ENCODE measurements at regions not wholly inside any gene's neighbourhood (a gene's known extent, or its start where the extent isn't known, plus 50 kb on each side); places are given as distances from the start of the nearest gene placed in this dataset.
A peak's percentile ranks its signal among the peaks of the same experiment; 100 is the strongest.

DNA sequence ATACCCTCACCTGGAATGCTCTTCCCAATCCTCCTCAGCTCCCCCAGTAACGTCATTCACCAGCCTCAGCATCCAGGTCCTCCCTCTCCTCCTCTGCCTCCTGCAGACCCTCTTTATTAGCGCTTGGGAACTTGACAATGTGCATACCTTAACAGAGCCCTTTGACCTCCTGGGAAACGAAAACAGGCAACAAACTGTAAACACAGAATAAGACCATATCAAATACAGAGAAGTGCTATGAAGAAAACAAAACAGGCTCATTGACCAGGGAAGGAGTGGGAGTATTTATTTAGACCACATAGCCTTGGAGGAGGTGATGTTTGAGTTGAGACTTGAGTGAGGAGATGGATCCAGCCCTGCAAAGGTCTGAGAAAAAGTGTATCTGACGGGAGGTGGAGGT, 107.9 kb upstream of the SLC7A1 start:
- Histone ChIP-seq H3K27ac (ENCODE audit: insufficient read depth, low read depth, low read length) (peak overlapping the region; percentile 37), H3K4me3 (replicated peaks in 1 of 3; ENCODE audit: insufficient read depth in 1 of 3, low read depth in 1 of 3, low read length in 3 of 3) (no peak overlapping the region), H3K9me3 (replicated peaks; ENCODE audit: control insufficient read depth, insufficient read depth, low read length) (no peaks in the 10 kb centered on the region), H3K9me1 (replicated peaks; ENCODE audit: control insufficient read depth, extremely low read depth, insufficient read depth, low read length) (no peaks in the 10 kb centered on the region), H3K79me2 (ENCODE audit: control insufficient read depth, insufficient read depth, low read length) (no peaks in the 10 kb centered on the region), H3K27me3 (ENCODE audit: control insufficient read depth in 2 of 2, insufficient read depth in 2 of 2, low read length in 2 of 2) (no peaks in the 10 kb centered on the region), H3K4me2 (ENCODE audit: insufficient read depth, low read length) (peak overlapping the region; percentile 14), H3K4me1 (ENCODE audit: control insufficient read depth, extremely low read depth, insufficient read depth, low read length) (peaks cover 12% of the 10 kb centered on the region), H3K36me3 (ENCODE audit: control insufficient read depth in 2 of 2, extremely low read depth in 1 of 2, insufficient read depth in 2 of 2, low read length in 2 of 2) (no peaks in the 10 kb centered on the region), H3K9ac (replicated peaks; ENCODE audit: extremely low read depth, insufficient read depth, low read length) (no peak overlapping the region), H2AFZ (ENCODE audit: low read depth, low read length) (no peak overlapping the region), H4K20me1 (replicated peaks; ENCODE audit: control insufficient read depth, extremely low read depth, insufficient read depth, low read length) (no peaks in the 10 kb centered on the region)
- DNase-seq (ENCODE audit: low read depth, low spot score) (no peak), FAIRE-seq (no peak)
- BruUV-seq (replicated peaks), result no TSS peak
- TF ChIP-seq MYC (IDR thresholded peaks at IDR 0.05; ENCODE audit: low read depth, low read length), result no peak
- no peak for TF ChIP-seq GATA2 (IDR thresholded peaks at IDR 0.05; ENCODE audit: insufficient read depth, insufficient read length, low read depth, low read length)
- no peak for TF ChIP-seq POLR2A (IDR thresholded peaks at IDR 0.05; ENCODE audit: low read depth, low read length)
- TF ChIP-seq, protein P1, sequence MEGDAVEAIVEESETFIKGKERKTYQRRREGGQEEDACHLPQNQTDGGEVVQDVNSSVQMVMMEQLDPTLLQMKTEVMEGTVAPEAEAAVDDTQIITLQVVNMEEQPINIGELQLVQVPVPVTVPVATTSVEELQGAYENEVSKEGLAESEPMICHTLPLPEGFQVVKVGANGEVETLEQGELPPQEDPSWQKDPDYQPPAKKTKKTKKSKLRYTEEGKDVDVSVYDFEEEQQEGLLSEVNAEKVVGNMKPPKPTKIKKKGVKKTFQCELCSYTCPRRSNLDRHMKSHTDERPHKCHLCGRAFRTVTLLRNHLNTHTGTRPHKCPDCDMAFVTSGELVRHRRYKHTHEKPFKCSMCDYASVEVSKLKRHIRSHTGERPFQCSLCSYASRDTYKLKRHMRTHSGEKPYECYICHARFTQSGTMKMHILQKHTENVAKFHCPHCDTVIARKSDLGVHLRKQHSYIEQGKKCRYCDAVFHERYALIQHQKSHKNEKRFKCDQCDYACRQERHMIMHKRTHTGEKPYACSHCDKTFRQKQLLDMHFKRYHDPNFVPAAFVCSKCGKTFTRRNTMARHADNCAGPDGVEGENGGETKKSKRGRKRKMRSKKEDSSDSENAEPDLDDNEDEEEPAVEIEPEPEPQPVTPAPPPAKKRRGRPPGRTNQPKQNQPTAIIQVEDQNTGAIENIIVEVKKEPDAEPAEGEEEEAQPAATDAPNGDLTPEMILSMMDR (IDR thresholded peaks at IDR 0.05; ENCODE audit: extremely low read depth in 1 of 2, insufficient read depth in 1 of 2, low read depth in 1 of 2, low read length in 2 of 2), result no peak
- TF ChIP-seq JUN (IDR thresholded peaks at IDR 0.05; ENCODE audit: borderline replicate concordance, insufficient read depth, insufficient read length, low read depth), result no peak
- TF ChIP-seq, protein P2, sequence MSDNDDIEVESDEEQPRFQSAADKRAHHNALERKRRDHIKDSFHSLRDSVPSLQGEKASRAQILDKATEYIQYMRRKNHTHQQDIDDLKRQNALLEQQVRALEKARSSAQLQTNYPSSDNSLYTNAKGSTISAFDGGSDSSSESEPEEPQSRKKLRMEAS (IDR thresholded peaks at IDR 0.05; ENCODE audit: insufficient read depth, insufficient read length), result no peak
- no peak for TF ChIP-seq EZH2 (IDR thresholded peaks at IDR 0.05; ENCODE audit: borderline replicate concordance, low read depth, low read length, severe bottlenecking)
- TF ChIP-seq FOS (IDR thresholded peaks at IDR 0.05; ENCODE audit: borderline replicate concordance, insufficient read depth, low read length), result no peak
- no peak for TF ChIP-seq POLR2AphosphoS5 (IDR thresholded peaks at IDR 0.05; ENCODE audit: insufficient read depth, low read depth, low read length)
- ChIA-PET CTCF (interaction anchor here (0.8 to 10.9 kb wide), 10 partner anchors 10 to 248 kb away, joined by 3 to 301 read pairs (median 4); partner anchors contain the start of gene SLC7A1), POLR2A (no interaction called here)
- intact Hi-C loops (cut with micrococcal nuclease), result loop anchor here (1.0 to 2.0 kb wide), 2 partner anchors 109 to 195 kb away; partner anchors contain the start of gene SLC7A1
- dilution Hi-C loops (cut with MboI; ENCODE audit: extremely low pct_ligation_motif_present, low sequenced_read_pairs), result loop anchor here (25.0 kb wide), 1 partner anchor 241 kb away; no protein-coding TSS in a partner anchor
